ENCODE measurements at regions not wholly inside any gene's neighbourhood (a gene's known extent, or its start where the extent isn't known, plus 50 kb on each side); places are given as distances from the start of the nearest gene placed in this dataset.

GRCh38 chr18:73249030-73249429, 381.2 kb upstream of the NETO1 start:
- Histone ChIP-seq H3K9me2 (replicated peaks; ENCODE audit: insufficient read depth) (no peaks in the 10 kb centered on the region), H4K20me1 (ENCODE audit: insufficient read depth, poor library complexity, severe bottlenecking) (no peaks in the 10 kb centered on the region), H2AFZ (no peak overlapping the region), H3K4me2 (no peak overlapping the region), H3K79me2 (no peaks in the 10 kb centered on the region), H3K36me3 (replicated peaks; ENCODE audit: insufficient read depth, low read depth) (no peaks in the 10 kb centered on the region), H3K9me3 (ENCODE audit: low read depth) (no peaks in the 10 kb centered on the region), H3K27me3 (no peaks in the 10 kb centered on the region), H3K4me1 (ENCODE audit: insufficient read depth) (no peaks in the 10 kb centered on the region), H3K27ac (no peak overlapping the region), H3K4me3 (no peak overlapping the region)
- DNase-seq (ENCODE audit: low spot score) = no peak
- TF ChIP-seq EZH2phosphoT487 (IDR thresholded peaks at IDR 0.05; ENCODE audit: low read depth, severe bottlenecking, unreplicated experiment) (no peak), EZH2 (IDR thresholded peaks at IDR 0.05; ENCODE audit: borderline replicate concordance) (no peak)
- TF ChIP-seq, protein P1, sequence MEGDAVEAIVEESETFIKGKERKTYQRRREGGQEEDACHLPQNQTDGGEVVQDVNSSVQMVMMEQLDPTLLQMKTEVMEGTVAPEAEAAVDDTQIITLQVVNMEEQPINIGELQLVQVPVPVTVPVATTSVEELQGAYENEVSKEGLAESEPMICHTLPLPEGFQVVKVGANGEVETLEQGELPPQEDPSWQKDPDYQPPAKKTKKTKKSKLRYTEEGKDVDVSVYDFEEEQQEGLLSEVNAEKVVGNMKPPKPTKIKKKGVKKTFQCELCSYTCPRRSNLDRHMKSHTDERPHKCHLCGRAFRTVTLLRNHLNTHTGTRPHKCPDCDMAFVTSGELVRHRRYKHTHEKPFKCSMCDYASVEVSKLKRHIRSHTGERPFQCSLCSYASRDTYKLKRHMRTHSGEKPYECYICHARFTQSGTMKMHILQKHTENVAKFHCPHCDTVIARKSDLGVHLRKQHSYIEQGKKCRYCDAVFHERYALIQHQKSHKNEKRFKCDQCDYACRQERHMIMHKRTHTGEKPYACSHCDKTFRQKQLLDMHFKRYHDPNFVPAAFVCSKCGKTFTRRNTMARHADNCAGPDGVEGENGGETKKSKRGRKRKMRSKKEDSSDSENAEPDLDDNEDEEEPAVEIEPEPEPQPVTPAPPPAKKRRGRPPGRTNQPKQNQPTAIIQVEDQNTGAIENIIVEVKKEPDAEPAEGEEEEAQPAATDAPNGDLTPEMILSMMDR (IDR thresholded peaks at IDR 0.05; ENCODE audit: poor library complexity) = no peak
- WGBS (ENCODE audit: low lambda C conversion rate, missing lambda C conversion rate) = 89% methylated on average over 7 of the region's 7 CpGs

GRCh38 chr18:73246763-73247162, 379.0 kb upstream of the NETO1 start:
- H3K27ac ChIP-seq = no peak overlapping the region
- no peak overlapping the region for H3K4me3 ChIP-seq
- no peaks in the 10 kb centered on the region for H3K9me3 ChIP-seq (ENCODE audit: low read depth)
- H3K4me2 ChIP-seq = no peak overlapping the region
- DNase-seq (ENCODE audit: low spot score) = no peak
- no peak overlapping the region for H2AFZ ChIP-seq
- TF ChIP-seq, protein P1 (IDR thresholded peaks at IDR 0.05; ENCODE audit: poor library complexity) = no peak
- no peak for TF ChIP-seq EZH2 (IDR thresholded peaks at IDR 0.05; ENCODE audit: borderline replicate concordance)
- no peak for TF ChIP-seq EZH2phosphoT487 (IDR thresholded peaks at IDR 0.05; ENCODE audit: low read depth, severe bottlenecking, unreplicated experiment)
- no peaks in the 10 kb centered on the region for H4K20me1 ChIP-seq (ENCODE audit: insufficient read depth, poor library complexity, severe bottlenecking)
- WGBS (ENCODE audit: low lambda C conversion rate, missing lambda C conversion rate) = 95% methylated on average over 5 of the region's 5 CpGs
- no peaks in the 10 kb centered on the region for H3K79me2 ChIP-seq
- H3K27me3 ChIP-seq = no peaks in the 10 kb centered on the region
- no peaks in the 10 kb centered on the region for H3K4me1 ChIP-seq (ENCODE audit: insufficient read depth)
- H3K9me2 ChIP-seq (replicated peaks; ENCODE audit: insufficient read depth) = no peaks in the 10 kb centered on the region
- H3K36me3 ChIP-seq (replicated peaks; ENCODE audit: insufficient read depth, low read depth) = no peaks in the 10 kb centered on the region

DNA sequence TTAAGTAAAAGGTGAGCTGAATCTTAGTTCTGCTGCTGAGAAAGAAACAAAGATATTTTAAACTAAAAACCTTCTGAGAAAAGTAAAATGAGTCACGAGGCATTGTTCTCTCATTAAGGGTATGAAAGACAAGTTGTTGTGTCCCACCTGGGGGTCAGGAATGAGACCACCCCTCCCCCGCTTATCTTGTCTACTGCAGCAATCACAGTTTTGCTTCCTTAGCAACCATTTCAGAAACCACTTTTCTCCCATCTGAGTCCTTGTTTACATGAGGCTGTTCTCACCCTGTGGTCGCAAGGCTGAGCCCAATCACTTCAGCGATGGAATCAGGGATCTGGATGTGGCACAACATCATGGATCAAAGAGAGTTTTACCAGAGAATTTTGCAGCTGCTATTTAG, 377.6 kb upstream of the NETO1 start:
- H3K9me3 ChIP-seq (ENCODE audit: low read depth) = no peaks in the 10 kb centered on the region
- 66% methylated on average over 4 of the region's 4 CpGs for WGBS (ENCODE audit: low lambda C conversion rate, missing lambda C conversion rate)
- H3K9me2 ChIP-seq (replicated peaks; ENCODE audit: insufficient read depth) = no peaks in the 10 kb centered on the region
- H3K27ac ChIP-seq = no peak overlapping the region
- DNase-seq (ENCODE audit: low spot score) = no peak
- no peaks in the 10 kb centered on the region for H4K20me1 ChIP-seq (ENCODE audit: insufficient read depth, poor library complexity, severe bottlenecking)
- no peaks in the 10 kb centered on the region for H3K4me1 ChIP-seq (ENCODE audit: insufficient read depth)
- no peak for TF ChIP-seq EZH2 (IDR thresholded peaks at IDR 0.05; ENCODE audit: borderline replicate concordance)
- TF ChIP-seq, protein P1 (IDR thresholded peaks at IDR 0.05; ENCODE audit: poor library complexity) = no peak
- no peak for TF ChIP-seq EZH2phosphoT487 (IDR thresholded peaks at IDR 0.05; ENCODE audit: low read depth, severe bottlenecking, unreplicated experiment)
- no peak overlapping the region for H3K4me2 ChIP-seq
- H3K36me3 ChIP-seq (replicated peaks; ENCODE audit: insufficient read depth, low read depth) = no peaks in the 10 kb centered on the region
- no peaks in the 10 kb centered on the region for H3K27me3 ChIP-seq
- no peak overlapping the region for H3K4me3 ChIP-seq
- no peaks in the 10 kb centered on the region for H3K79me2 ChIP-seq
- H2AFZ ChIP-seq = no peak overlapping the region

GRCh38 chr18:73244401-73244800, 376.6 kb upstream of the NETO1 start:
- no peaks in the 10 kb centered on the region for H4K20me1 ChIP-seq (ENCODE audit: insufficient read depth, poor library complexity, severe bottlenecking)
- no peak overlapping the region for H3K27ac ChIP-seq
- H3K9me3 ChIP-seq (ENCODE audit: low read depth) = no peaks in the 10 kb centered on the region
- no peak overlapping the region for H3K4me2 ChIP-seq
- H3K36me3 ChIP-seq (replicated peaks; ENCODE audit: insufficient read depth, low read depth) = no peaks in the 10 kb centered on the region
- DNase-seq (ENCODE audit: low spot score) = no peak
- no peaks in the 10 kb centered on the region for H3K79me2 ChIP-seq
- H3K4me3 ChIP-seq = no peak overlapping the region
- no peak overlapping the region for H2AFZ ChIP-seq
- no peaks in the 10 kb centered on the region for H3K27me3 ChIP-seq
- H3K9me2 ChIP-seq (replicated peaks; ENCODE audit: insufficient read depth) = no peaks in the 10 kb centered on the region
- no peak for TF ChIP-seq EZH2 (IDR thresholded peaks at IDR 0.05; ENCODE audit: borderline replicate concordance)
- TF ChIP-seq, protein P1 (IDR thresholded peaks at IDR 0.05; ENCODE audit: poor library complexity) = no peak
- TF ChIP-seq EZH2phosphoT487 (IDR thresholded peaks at IDR 0.05; ENCODE audit: low read depth, severe bottlenecking, unreplicated experiment) = no peak
- no peaks in the 10 kb centered on the region for H3K4me1 ChIP-seq (ENCODE audit: insufficient read depth)
- WGBS (ENCODE audit: low lambda C conversion rate, missing lambda C conversion rate) = 67% methylated on average over 1 of the region's 1 CpG

All from hepatocyte (in vitro differentiated cells).